Immature natural killer cell (primary cell): ENCODE measurements at regions not wholly inside any gene's neighbourhood (a gene's known extent, or its start where the extent isn't known, plus 50 kb on each side); places are given as distances from the start of the nearest gene placed in this dataset.
A peak's percentile ranks its signal among the peaks of the same experiment; 100 is the strongest.

Experiments
- DNase-seq, 3 donors: peaks; one replicate each; pipeline ENCODE4 v3.0.0; 2022; ENCODE audit warnings: mixed read lengths in 1 of 3
- H3K27ac Mint-ChIP-seq, 6 donors: one replicate each; pipeline ENCODE4 v1.8.0; 2020; ENCODE audit warnings: mixed read lengths in 6 of 6, mild to moderate bottlenecking in 5 of 6, inconsistent platforms in 4 of 6, moderate library complexity in 3 of 6
- H3K27me3 Mint-ChIP-seq, 3 donors: one replicate each; pipeline ENCODE4 v1.8.0; 2020 to 2021; ENCODE audit warnings: low read depth in 3 of 3, mild to moderate bottlenecking in 3 of 3, mixed read lengths in 3 of 3, moderate library complexity in 3 of 3, inconsistent platforms in 1 of 3
- H3K36me3 Mint-ChIP-seq, 3 donors: one replicate each; pipeline ENCODE4 v1.8.0; 2020; ENCODE audit warnings: mixed read lengths in 3 of 3, inconsistent platforms in 2 of 3, mild to moderate bottlenecking in 2 of 3
- H3K4me1 Mint-ChIP-seq, 2 donors: one replicate each; pipeline ENCODE4 v1.8.0; 2020; ENCODE audit warnings: inconsistent platforms in 2 of 2, mild to moderate bottlenecking in 2 of 2, mixed read lengths in 2 of 2, moderate library complexity in 1 of 2
- H3K4me3 Mint-ChIP-seq, 5 donors: one replicate each; pipeline ENCODE4 v1.8.0; 2020; ENCODE audit warnings: mild to moderate bottlenecking in 5 of 5, mixed read lengths in 5 of 5, inconsistent platforms in 3 of 5, moderate library complexity in 3 of 5
- H3K9me3 Mint-ChIP-seq, 6 donors: one replicate each; pipeline ENCODE4 v1.8.0; 2020; ENCODE audit warnings: mild to moderate bottlenecking in 6 of 6, mixed read lengths in 6 of 6, inconsistent platforms in 4 of 6, moderate library complexity in 3 of 6

- Mint-ChIP-seq H3K36me3 (no peaks in the 10 kb centered on the region), H3K27ac (no peak overlapping the region), H3K27me3 (peaks cover 0 to 2% (median 0%) of the 10 kb centered on the region in 3 donors), H3K9me3 (peaks cover 0 to 6% (median 0%) of the 10 kb centered on the region in 6 donors), H3K4me3 (no peak overlapping the region), H3K4me1 (no peaks in the 10 kb centered on the region)
- no peak for DNase-seq
These were observed 443.8 kb upstream of the POU3F3 start for GRCh38 chr2:104410136-104410535.

DNA sequence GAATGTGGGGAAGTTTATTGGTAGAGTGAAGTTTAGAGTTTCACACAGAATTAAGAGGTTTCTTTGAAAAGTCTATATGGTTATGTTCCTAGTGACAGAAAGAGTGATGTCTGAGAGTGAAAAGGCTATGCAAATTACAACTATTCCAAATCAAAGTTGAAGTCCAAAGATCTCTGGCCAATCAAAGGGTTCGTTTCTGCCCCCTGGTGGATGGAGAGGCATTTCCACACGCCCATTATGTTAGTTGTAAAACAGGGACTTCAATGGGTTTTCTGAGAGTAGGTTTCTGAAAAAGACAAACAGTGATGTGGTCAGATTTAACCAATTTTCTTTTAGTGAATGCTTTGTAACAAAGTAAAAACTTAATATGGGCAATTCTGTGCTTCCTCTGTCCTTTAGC is 441.5 kb upstream of the POU3F3 start:
- peaks cover 0 to 13% (median 0%) of the 10 kb centered on the region in 6 donors for H3K9me3 Mint-ChIP-seq
- no peaks in the 10 kb centered on the region for H3K36me3 Mint-ChIP-seq
- no peak overlapping the region for H3K27ac Mint-ChIP-seq
- no peak for DNase-seq
- no peaks in the 10 kb centered on the region for H3K4me1 Mint-ChIP-seq
- H3K27me3 Mint-ChIP-seq, result peaks cover 0 to 2% (median 0%) of the 10 kb centered on the region in 3 donors
- H3K4me3 Mint-ChIP-seq, result no peak overlapping the region

- Mint-ChIP-seq H3K27me3 (peaks cover 0 to 2% (median 0%) of the 10 kb centered on the region in 3 donors), H3K4me1 (no peaks in the 10 kb centered on the region), H3K27ac (no peak overlapping the region), H3K9me3 (peaks cover 0 to 14% (median 0%) of the 10 kb centered on the region in 6 donors), H3K4me3 (no peak overlapping the region), H3K36me3 (no peaks in the 10 kb centered on the region)
- DNase-seq, result no peak
These were observed 440.0 kb upstream of the POU3F3 start for GRCh38 chr2:104413890-104414289.

GRCh38 chr2:104415284-104415683 is 438.6 kb upstream of the POU3F3 start:
- no peak overlapping the region for H3K4me3 Mint-ChIP-seq
- H3K27ac Mint-ChIP-seq, result no peak overlapping the region
- H3K4me1 Mint-ChIP-seq, result no peaks in the 10 kb centered on the region
- no peak for DNase-seq
- no peaks in the 10 kb centered on the region for H3K36me3 Mint-ChIP-seq
- H3K9me3 Mint-ChIP-seq, result peaks cover 0 to 16% (median 0%) of the 10 kb centered on the region in 6 donors
- peaks cover 0 to 2% (median 0%) of the 10 kb centered on the region in 3 donors for H3K27me3 Mint-ChIP-seq

- H3K36me3 Mint-ChIP-seq, result no peaks in the 10 kb centered on the region
- no peaks in the 10 kb centered on the region for H3K4me1 Mint-ChIP-seq
- H3K4me3 Mint-ChIP-seq, result no peak overlapping the region
- H3K27ac Mint-ChIP-seq, result no peak overlapping the region
- H3K27me3 Mint-ChIP-seq, result peaks cover 0 to 2% (median 0%) of the 10 kb centered on the region in 3 donors
- no peak for DNase-seq
- peaks cover 0 to 16% (median 0%) of the 10 kb centered on the region in 6 donors for H3K9me3 Mint-ChIP-seq
These were observed 437.4 kb upstream of the POU3F3 start for GRCh38 chr2:104416339-104417000.

DNA sequence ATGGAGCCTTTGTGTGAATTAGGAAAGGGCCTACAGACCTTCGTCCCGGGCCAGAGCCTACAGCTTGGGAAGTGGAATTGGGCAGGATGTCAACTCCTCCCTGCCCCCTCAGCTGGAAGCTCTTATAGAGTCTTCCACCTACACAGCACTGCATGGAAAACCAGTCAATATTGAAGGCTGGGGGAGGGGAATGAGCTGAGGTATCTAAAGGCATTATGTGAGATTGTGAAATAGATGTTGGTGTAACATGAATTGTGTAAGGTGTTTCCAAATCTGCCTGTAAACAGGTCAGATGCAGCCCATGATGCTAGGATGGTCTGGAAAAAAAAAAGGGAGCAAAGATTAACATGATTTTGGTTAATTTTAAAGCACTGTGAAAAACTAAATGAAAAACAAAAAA is 433.5 kb upstream of the POU3F3 start:
- DNase-seq, result no peak
- Mint-ChIP-seq H3K4me1 (no peaks in the 10 kb centered on the region), H3K36me3 (no peaks in the 10 kb centered on the region), H3K27me3 (peaks cover 0 to 1% (median 0%) of the 10 kb centered on the region in 3 donors), H3K4me3 (no peak overlapping the region), H3K27ac (no peak overlapping the region), H3K9me3 (peaks cover 0 to 15% (median 0%) of the 10 kb centered on the region in 6 donors)

DNA sequence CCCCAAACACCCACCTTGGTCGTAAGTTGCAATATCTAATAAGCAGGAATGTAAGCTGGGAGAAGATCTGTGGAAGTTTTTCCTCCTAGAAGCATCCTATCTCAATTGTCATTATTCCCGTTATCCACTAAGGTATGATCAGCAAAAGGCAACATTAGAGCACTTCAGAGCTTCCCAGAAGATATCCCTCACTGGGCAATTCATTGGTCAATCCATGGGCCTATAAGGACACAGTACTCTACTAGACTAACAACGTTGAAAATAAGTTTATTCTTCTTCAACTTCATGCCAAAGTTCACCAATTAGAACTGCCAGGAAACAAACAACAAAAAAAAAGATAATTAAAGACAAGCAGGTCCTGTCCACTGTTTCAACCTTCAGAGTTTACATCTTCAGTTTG is 433.0 kb upstream of the POU3F3 start:
- Mint-ChIP-seq H3K4me3 (no peak overlapping the region), H3K4me1 (no peaks in the 10 kb centered on the region), H3K36me3 (no peaks in the 10 kb centered on the region), H3K27ac (no peak overlapping the region), H3K27me3 (peaks cover 0 to 1% (median 0%) of the 10 kb centered on the region in 3 donors), H3K9me3 (peaks cover 0 to 12% (median 0%) of the 10 kb centered on the region in 6 donors)
- no peak for DNase-seq

DNA sequence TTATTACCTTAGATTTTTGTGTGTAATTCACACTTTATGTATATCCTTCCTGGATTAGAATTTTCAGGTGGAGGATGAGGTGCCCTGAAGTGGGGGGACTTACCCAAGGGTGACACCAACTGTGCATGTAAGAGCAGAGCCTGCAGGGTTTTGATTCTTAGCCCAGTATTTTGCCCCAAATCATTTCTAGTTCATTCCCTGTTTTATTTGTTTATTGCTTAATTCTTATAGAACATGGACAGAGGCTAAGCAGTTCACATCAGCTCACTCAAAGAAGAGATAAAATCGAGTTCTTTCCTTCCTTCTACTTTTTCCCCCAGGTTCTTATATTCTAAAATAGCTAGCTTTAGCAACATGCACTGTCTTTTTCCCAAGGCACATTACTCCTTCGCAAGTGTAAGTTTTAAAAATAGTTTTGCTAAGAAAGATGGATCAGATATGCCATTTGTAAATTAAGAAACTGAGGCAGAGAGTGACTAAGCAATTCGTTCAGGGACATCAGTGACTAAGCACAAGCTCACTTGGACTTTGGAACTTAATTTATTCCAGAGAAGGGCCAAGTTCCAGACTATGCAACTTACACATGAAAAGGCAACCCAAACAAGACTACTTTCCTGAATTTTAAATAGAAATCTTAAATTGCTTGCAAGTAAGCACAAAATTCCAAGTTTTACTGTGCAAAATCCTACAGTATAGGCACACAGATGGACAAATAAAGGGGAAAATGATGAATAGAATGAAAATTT is 427.9 kb upstream of the POU3F3 start:
- no peak overlapping the region for H3K4me3 Mint-ChIP-seq
- H3K27ac Mint-ChIP-seq, result peak overlapping the region in 1 of 6 donors; percentile 28
- no peaks in the 10 kb centered on the region for H3K4me1 Mint-ChIP-seq
- H3K9me3 Mint-ChIP-seq, result peaks cover 0 to 3% (median 0%) of the 10 kb centered on the region in 6 donors
- DNase-seq, result no peak
- H3K27me3 Mint-ChIP-seq, result peaks cover 0 to 4% (median 1%) of the 10 kb centered on the region in 3 donors
- no peaks in the 10 kb centered on the region for H3K36me3 Mint-ChIP-seq

DNA sequence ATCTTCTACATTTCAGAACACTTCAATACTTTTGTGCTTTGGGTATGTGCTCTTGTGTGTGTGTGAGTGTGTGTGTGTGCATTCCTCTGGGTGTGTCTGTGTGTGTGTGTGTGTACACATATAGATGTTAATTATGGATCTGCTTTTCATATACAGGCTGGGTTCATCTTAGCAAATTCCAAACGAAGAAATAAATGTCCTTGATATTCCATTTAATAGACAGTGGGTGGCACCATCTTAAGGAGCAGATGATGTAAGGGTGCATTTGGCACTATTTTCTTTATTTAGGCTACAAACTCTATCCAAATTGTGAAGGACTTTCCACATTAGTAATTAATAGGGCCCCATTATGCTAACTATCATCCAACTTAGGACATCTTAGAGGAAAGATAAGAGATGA is 425.8 kb upstream of the POU3F3 start:
- Mint-ChIP-seq H3K27ac (no peak overlapping the region), H3K4me3 (no peak overlapping the region), H3K9me3 (peaks cover 0 to 4% (median 0%) of the 10 kb centered on the region in 6 donors), H3K4me1 (no peaks in the 10 kb centered on the region), H3K36me3 (no peaks in the 10 kb centered on the region), H3K27me3 (peaks cover 0 to 4% (median 1%) of the 10 kb centered on the region in 3 donors)
- DNase-seq, result no peak

- Mint-ChIP-seq H3K9me3 (peaks cover 0 to 3% (median 0%) of the 10 kb centered on the region in 6 donors), H3K4me1 (peaks cover 0 to 6% of the 10 kb centered on the region in 2 donors), H3K36me3 (no peaks in the 10 kb centered on the region), H3K27me3 (peaks cover 3 to 7% (median 3%) of the 10 kb centered on the region in 3 donors), H3K4me3 (no peak overlapping the region), H3K27ac (no peak overlapping the region)
- DNase-seq, result no peak
These were observed 424.1 kb upstream of the POU3F3 start for GRCh38 chr2:104429639-104430358.

GRCh38 chr2:104430359-104430740 is 423.6 kb upstream of the POU3F3 start:
- Mint-ChIP-seq H3K4me1 (peaks cover 0 to 6% of the 10 kb centered on the region in 2 donors), H3K36me3 (no peaks in the 10 kb centered on the region)

DNA sequence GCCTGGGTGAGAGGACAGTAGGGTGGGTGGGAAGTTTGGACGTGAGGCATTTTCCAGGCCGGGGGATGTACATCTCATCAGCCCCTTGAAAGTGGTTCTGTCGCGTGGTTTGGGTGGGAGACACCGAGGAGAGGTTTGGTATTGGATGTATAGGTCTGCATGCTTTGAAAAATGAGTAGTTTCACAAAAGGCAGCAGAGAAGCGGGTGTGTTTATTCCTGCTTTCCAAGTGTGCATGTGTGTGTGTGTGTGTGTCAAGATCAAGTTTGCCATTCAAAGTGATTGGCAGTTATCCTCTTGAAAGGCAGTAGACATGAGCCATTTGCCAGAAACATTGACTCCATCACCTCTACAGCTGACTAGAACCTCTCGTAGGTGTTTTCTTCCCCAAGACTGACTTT is 423.1 kb upstream of the POU3F3 start:
- Mint-ChIP-seq H3K27me3 (peaks cover 3 to 12% (median 8%) of the 10 kb centered on the region in 3 donors), H3K4me3 (no peak overlapping the region), H3K27ac (no peak overlapping the region), H3K9me3 (peaks cover 0 to 3% (median 0%) of the 10 kb centered on the region in 6 donors), H3K36me3 (no peaks in the 10 kb centered on the region), H3K4me1 (peaks cover 0 to 6% of the 10 kb centered on the region in 2 donors)
- DNase-seq, result no peak

More at GRCh38 chr2:104430359-104430740, 423.6 kb upstream of the POU3F3 start:
- Mint-ChIP-seq H3K27ac (no peak overlapping the region), H3K4me3 (no peak overlapping the region), H3K9me3 (peaks cover 0 to 3% (median 0%) of the 10 kb centered on the region in 6 donors), H3K27me3 (peaks cover 3 to 12% (median 7%) of the 10 kb centered on the region in 3 donors)
- no peak for DNase-seq

GRCh38 chr2:104431701-104432121 is 422.2 kb upstream of the POU3F3 start:
- H3K27me3 Mint-ChIP-seq, result peaks cover 3 to 12% (median 8%) of the 10 kb centered on the region in 3 donors
- no peak for DNase-seq
- H3K9me3 Mint-ChIP-seq, result peaks cover 0 to 3% (median 0%) of the 10 kb centered on the region in 6 donors
- no peak overlapping the region for H3K27ac Mint-ChIP-seq
- no peak overlapping the region for H3K4me3 Mint-ChIP-seq
- H3K36me3 Mint-ChIP-seq, result no peaks in the 10 kb centered on the region
- H3K4me1 Mint-ChIP-seq, result peaks cover 0 to 6% of the 10 kb centered on the region in 2 donors

DNA sequence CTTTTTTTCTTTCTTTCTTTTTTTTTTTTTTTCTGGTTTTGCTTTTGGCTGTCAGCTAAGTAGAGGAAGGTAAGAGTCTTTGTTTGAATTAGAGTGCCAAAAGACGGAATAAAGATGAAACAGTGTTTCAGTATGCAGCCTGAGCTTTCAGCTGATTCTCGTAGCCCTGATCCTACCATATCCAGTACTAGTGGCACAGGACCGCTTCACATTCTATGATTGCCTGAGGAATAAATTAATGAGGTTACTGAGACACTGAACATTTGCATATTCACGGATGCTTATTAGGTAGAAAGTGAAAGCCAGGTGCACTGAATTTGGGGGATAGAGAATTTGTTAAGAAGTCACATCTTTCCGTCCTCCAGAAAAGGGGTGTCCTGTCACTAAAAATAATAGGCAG is 421.5 kb upstream of the POU3F3 start:
- Mint-ChIP-seq H3K36me3 (no peaks in the 10 kb centered on the region), H3K4me1 (peaks cover 0 to 6% of the 10 kb centered on the region in 2 donors), H3K27me3 (peaks cover 3 to 12% (median 8%) of the 10 kb centered on the region in 3 donors), H3K4me3 (no peak overlapping the region), H3K27ac (no peak overlapping the region), H3K9me3 (peaks cover 0 to 2% (median 0%) of the 10 kb centered on the region in 6 donors)
- no peak for DNase-seq
